ENCODE measurements at regions not wholly inside any gene's neighbourhood (a gene's known extent, or its start where the extent isn't known, plus 50 kb on each side); places are given as distances from the start of the nearest gene placed in this dataset.

GRCh38 chrY:10686414-10686813 is 1158.7 kb downstream of the TSPY10 start:
- no peak for TF ChIP-seq CTCF (IDR thresholded peaks at IDR 0.05)
- no peak for TF ChIP-seq POLR2A (IDR thresholded peaks at IDR 0.05)
